ENCODE measurements at regions not wholly inside any gene's neighbourhood (a gene's known extent, or its start where the extent isn't known, plus 50 kb on each side); places are given as distances from the start of the nearest gene placed in this dataset.

- no peak overlapping the region for H3K4me3 ChIP-seq
- no peaks in the 10 kb centered on the region for H3K4me1 ChIP-seq (ENCODE audit: insufficient read depth)
- H3F3A ChIP-seq (ENCODE audit: insufficient read depth), result no peaks in the 10 kb centered on the region
- H4K20me1 ChIP-seq (ENCODE audit: insufficient read depth), result no peaks in the 10 kb centered on the region
- H3K9ac ChIP-seq, result no peak overlapping the region
- DNase-seq, result no peak
- H3K9me3 ChIP-seq (ENCODE audit: low read depth), result no peaks in the 10 kb centered on the region
- no peak overlapping the region for H2AFZ ChIP-seq
- in situ Hi-C loops (cut with MboI), result no loop called here
- TF ChIP-seq EZH2phosphoT487 (IDR thresholded peaks at IDR 0.05; ENCODE audit: insufficient read depth, low read depth) (no peak), EZH2 (IDR thresholded peaks at IDR 0.05; ENCODE audit: insufficient read depth, poor library complexity, severe bottlenecking) (no peak)
- H3K9me2 ChIP-seq (ENCODE audit: insufficient read depth), result no peaks in the 10 kb centered on the region
- no peak overlapping the region for H3K4me2 ChIP-seq (ENCODE audit: unreplicated experiment)
- H3K27me3 ChIP-seq (replicated peaks; ENCODE audit: insufficient read depth), result peaks cover 4% of the 10 kb centered on the region; the same call in 1 of the 2 replicates
- 67 to 72% methylated on average over 5 of the region's 5 CpGs for WGBS, 2 experiments (ENCODE audit: low coverage in 1 of 2, low lambda C conversion rate in 2 of 2, missing lambda C conversion rate in 2 of 2)
- H3K79me2 ChIP-seq (ENCODE audit: insufficient read depth), result no peaks in the 10 kb centered on the region
- no peak overlapping the region for H3K27ac ChIP-seq
- H3K36me3 ChIP-seq (ENCODE audit: low read depth), result no peaks in the 10 kb centered on the region
Observed at GRCh38 chr5:15220642-15221173, 279.3 kb upstream of the FBXL7 start.

DNA sequence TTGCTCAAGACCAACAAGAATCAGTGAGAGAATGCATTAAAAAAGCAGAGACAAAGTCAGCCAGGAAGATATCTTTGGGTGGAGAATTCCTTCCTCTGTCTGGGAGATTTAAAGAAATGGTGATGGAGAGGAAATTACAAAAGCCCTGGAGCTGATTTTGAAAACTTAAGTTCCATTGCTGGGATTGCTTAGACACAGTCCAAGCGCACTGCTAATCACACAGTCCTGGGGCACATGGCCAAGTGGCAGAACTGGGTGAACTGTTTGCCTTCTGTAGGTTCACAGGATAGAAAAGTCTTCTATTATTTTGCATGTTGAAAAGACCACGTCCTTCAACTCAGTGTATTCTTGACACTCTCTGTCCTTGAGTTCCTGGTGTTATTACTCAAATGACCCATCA is 284.9 kb upstream of the FBXL7 start:
- Histone ChIP-seq H4K20me1 (ENCODE audit: insufficient read depth) (no peaks in the 10 kb centered on the region), H3K27me3 (replicated peaks; ENCODE audit: insufficient read depth) (peaks cover 3% of the 10 kb centered on the region; the same call in 1 of the 2 replicates), H3K4me2 (ENCODE audit: unreplicated experiment) (no peak overlapping the region), H3K36me3 (ENCODE audit: low read depth) (no peaks in the 10 kb centered on the region), H3K79me2 (ENCODE audit: insufficient read depth) (no peaks in the 10 kb centered on the region), H3K9me2 (ENCODE audit: insufficient read depth) (no peaks in the 10 kb centered on the region), H2AFZ (no peak overlapping the region), H3K4me1 (ENCODE audit: insufficient read depth) (no peaks in the 10 kb centered on the region), H3K9ac (no peak overlapping the region), H3K9me3 (ENCODE audit: low read depth) (no peaks in the 10 kb centered on the region), H3K4me3 (no peak overlapping the region), H3F3A (ENCODE audit: insufficient read depth) (no peaks in the 10 kb centered on the region), H3K27ac (no peak overlapping the region)
- in situ Hi-C loops (cut with MboI), result no loop called here
- 43 to 48% methylated on average over 2 of the region's 2 CpGs for WGBS, 2 experiments (ENCODE audit: low coverage in 1 of 2, low lambda C conversion rate in 2 of 2, missing lambda C conversion rate in 2 of 2)
- TF ChIP-seq EZH2phosphoT487 (IDR thresholded peaks at IDR 0.05; ENCODE audit: insufficient read depth, low read depth) (no peak), EZH2 (IDR thresholded peaks at IDR 0.05; ENCODE audit: insufficient read depth, poor library complexity, severe bottlenecking) (no peak)
- no peak for DNase-seq

- Histone ChIP-seq H3K36me3 (ENCODE audit: low read depth) (no peaks in the 10 kb centered on the region), H3K4me2 (ENCODE audit: unreplicated experiment) (no peak overlapping the region), H3K27ac (no peak overlapping the region), H3F3A (ENCODE audit: insufficient read depth) (no peaks in the 10 kb centered on the region), H3K79me2 (ENCODE audit: insufficient read depth) (no peaks in the 10 kb centered on the region), H3K9me3 (ENCODE audit: low read depth) (no peaks in the 10 kb centered on the region), H3K4me3 (no peak overlapping the region), H3K27me3 (replicated peaks; ENCODE audit: insufficient read depth) (peaks cover 3% of the 10 kb centered on the region; the same call in 1 of the 2 replicates), H3K9ac (no peak overlapping the region), H3K4me1 (ENCODE audit: insufficient read depth) (no peaks in the 10 kb centered on the region), H4K20me1 (ENCODE audit: insufficient read depth) (no peaks in the 10 kb centered on the region), H3K9me2 (ENCODE audit: insufficient read depth) (no peaks in the 10 kb centered on the region), H2AFZ (no peak overlapping the region)
- WGBS, 2 experiments (ENCODE audit: low coverage in 1 of 2, low lambda C conversion rate in 2 of 2, missing lambda C conversion rate in 2 of 2), result 75 to 88% methylated on average over 1 of the region's 1 CpG
- in situ Hi-C loops (cut with MboI), result no loop called here
- DNase-seq, result no peak
- TF ChIP-seq EZH2phosphoT487 (IDR thresholded peaks at IDR 0.05; ENCODE audit: insufficient read depth, low read depth) (no peak), EZH2 (IDR thresholded peaks at IDR 0.05; ENCODE audit: insufficient read depth, poor library complexity, severe bottlenecking) (no peak)
Observed at GRCh38 chr5:15214010-15214409, 286.0 kb upstream of the FBXL7 start.

- Histone ChIP-seq H3K9me2 (ENCODE audit: insufficient read depth) (no peaks in the 10 kb centered on the region), H3K4me2 (ENCODE audit: unreplicated experiment) (no peak overlapping the region), H3K9ac (no peak overlapping the region), H3K4me1 (ENCODE audit: insufficient read depth) (no peaks in the 10 kb centered on the region), H3F3A (ENCODE audit: insufficient read depth) (no peaks in the 10 kb centered on the region), H3K9me3 (ENCODE audit: low read depth) (no peaks in the 10 kb centered on the region), H3K36me3 (ENCODE audit: low read depth) (no peaks in the 10 kb centered on the region), H2AFZ (no peak overlapping the region), H3K27me3 (replicated peaks; ENCODE audit: insufficient read depth) (no peaks in the 10 kb centered on the region), H3K27ac (no peak overlapping the region), H3K79me2 (ENCODE audit: insufficient read depth) (no peaks in the 10 kb centered on the region), H3K4me3 (no peak overlapping the region), H4K20me1 (ENCODE audit: insufficient read depth) (no peaks in the 10 kb centered on the region)
- in situ Hi-C loops (cut with MboI), result no loop called here
- DNase-seq, result no peak
- WGBS, 2 experiments (ENCODE audit: low coverage in 1 of 2, low lambda C conversion rate in 2 of 2, missing lambda C conversion rate in 2 of 2), result 56 to 58% methylated on average over 3 of the region's 3 CpGs
- TF ChIP-seq EZH2phosphoT487 (IDR thresholded peaks at IDR 0.05; ENCODE audit: insufficient read depth, low read depth) (no peak), EZH2 (IDR thresholded peaks at IDR 0.05; ENCODE audit: insufficient read depth, poor library complexity, severe bottlenecking) (no peak)
Observed at GRCh38 chr5:15209053-15209762, 290.8 kb upstream of the FBXL7 start.
